Skeletal muscle cell (primary cell): ENCODE measurements at regions not wholly inside any gene's neighbourhood (a gene's known extent, or its start where the extent isn't known, plus 50 kb on each side); places are given as distances from the start of the nearest gene placed in this dataset.
"Not testable (repeated sequence)": the region's sequence is repeated elsewhere in the genome, so short reads cannot be mapped to it uniquely, and the experiment has no call there.

Experiments used
- DNase-seq: peaks from one replicate; pipeline ENCODE4 v3.0.0-alpha.2; 2010; ENCODE audit warnings: low read depth
- H3K4me3 ChIP-seq: 2 replicates; pipeline ENCODE4 v1.5.1; 2011; ENCODE audit warnings: low read depth, mild to moderate bottlenecking, control low read depth, low read length, moderate library complexity

GRCh38 chr5:171715551-171715950 lies 70.1 kb upstream of the SMIM23 start:
- H3K4me3 ChIP-seq: no peak overlapping the region

GRCh38 chr5:171720086-171720485 lies 65.5 kb upstream of the SMIM23 start:
- DNase-seq: no peak
- H3K4me3 ChIP-seq: no peak overlapping the region

More at GRCh38 chr5:171715551-171715950, 70.1 kb upstream of the SMIM23 start:
- DNase-seq: no peak

GRCh38 chr5:171721464-171721863 lies 64.2 kb upstream of the SMIM23 start:
- no peak for DNase-seq

GRCh38 chr5:171724468-171725204 lies 61.0 kb upstream of the SMIM23 start:
- no peak overlapping the region for H3K4me3 ChIP-seq

More at GRCh38 chr5:171721464-171721863, 64.2 kb upstream of the SMIM23 start:
- no peak overlapping the region for H3K4me3 ChIP-seq

GRCh38 chr5:171725205-171725601 lies 60.4 kb upstream of the SMIM23 start:
- DNase-seq: no peak

More at GRCh38 chr5:171724468-171725204, 61.0 kb upstream of the SMIM23 start:
- no peak for DNase-seq

GRCh38 chr5:171726819-171727218 lies 58.8 kb upstream of the SMIM23 start:
- not testable (repeated sequence) for DNase-seq, H3K4me3 ChIP-seq

More at GRCh38 chr5:171725205-171725601, 60.4 kb upstream of the SMIM23 start:
- H3K4me3 ChIP-seq: no peak overlapping the region

- DNase-seq: no peak
Observed at GRCh38 chr5:171728686-171729085, 56.9 kb upstream of the SMIM23 start.

More at GRCh38 chr5:171728686-171729085, 56.9 kb upstream of the SMIM23 start:
- H3K4me3 ChIP-seq: no peak overlapping the region
